IMR-90 (cell line): ENCODE measurements at regions not wholly inside any gene's neighbourhood (a gene's known extent, or its start where the extent isn't known, plus 50 kb on each side); places are given as distances from the start of the nearest gene placed in this dataset.

Experiments
- ATAC-seq: fragments of 200-7000 bp; cut with Tn5 transposase; 2 replicates; pipeline ENCODE4 v1.9.1; 2020; ENCODE audit warnings: low read depth, mild to moderate bottlenecking, moderate library complexity
- BruUV-seq: library from RNA; stranded (reverse); fragments of 400-500 nt; replicated peaks from 2 replicates; lab custom pipeline; 2021; lab: Mats Ljungman, UMichigan
- CTCF ChIA-PET: fragments of 300-600 bp; formaldehyde crosslinking; extraction: SDS; loops from one replicate; lab custom pipeline; 2021; ENCODE audit warnings: antibody characterized with exemption; lab: Yijun Ruan, JAX
- POLR2A ChIA-PET: fragments of 300-600 bp; sonication (Branson Sonifier 250); formaldehyde crosslinking; loops from one replicate; lab custom pipeline; 2022; ENCODE audit warnings: antibody characterized with exemption; ENCODE audit not compliant: unreplicated experiment; lab: Charles Lee
- DNase-seq: peaks from one replicate; pipeline ENCODE4 v3.0.0; 2013
- H2AFZ ChIP-seq: replicated peaks from 2 replicates; pipeline ENCODE3; 2013; ENCODE audit warnings: low read length, mild to moderate bottlenecking; ENCODE audit not compliant: poor library complexity
- H2AK5ac ChIP-seq: 2 replicates; pipeline ENCODE4 v1.6.1; 2013; ENCODE audit warnings: low read depth, low read length, inconsistent platforms
- H2AK9ac ChIP-seq: replicated peaks from 2 replicates; pipeline ENCODE3; 2013; ENCODE audit warnings: mild to moderate bottlenecking, low read depth, low read length, moderate library complexity; ENCODE audit not compliant: poor library complexity
- H2BK120ac ChIP-seq: 2 replicates; pipeline ENCODE4 v1.6.1; 2013; ENCODE audit warnings: low read depth, low read length, inconsistent platforms
- H2BK15ac ChIP-seq: 3 replicates; pipeline ENCODE4 v1.6.1; 2013; ENCODE audit warnings: low read depth, low read length, inconsistent platforms
- H2BK20ac ChIP-seq: 2 replicates; pipeline ENCODE4 v1.6.1; 2013; ENCODE audit warnings: low read depth, mild to moderate bottlenecking, inconsistent platforms, low read length, moderate library complexity
- H2BK5ac ChIP-seq: 2 replicates; pipeline ENCODE4 v1.6.1; 2013; ENCODE audit warnings: mild to moderate bottlenecking, low read depth, low read length, inconsistent platforms; ENCODE audit not compliant: poor library complexity, severe bottlenecking
- H3K14ac ChIP-seq: replicated peaks from 2 replicates; pipeline ENCODE4 v1.6.1; 2013; ENCODE audit warnings: low read depth, low read length, inconsistent platforms
- H3K18ac ChIP-seq: 2 replicates; pipeline ENCODE4 v1.6.1; 2013; ENCODE audit warnings: low read depth, low read length, control low read depth
- H3K23ac ChIP-seq: 2 replicates; pipeline ENCODE4 v1.6.1; 2013; ENCODE audit warnings: low read depth, low read length, inconsistent platforms
- H3K27ac ChIP-seq: 2 replicates; pipeline ENCODE4 v1.5.1; 2013; ENCODE audit warnings: mild to moderate bottlenecking, control low read depth, low read length; ENCODE audit not compliant: insufficient read depth
- H3K27me3 ChIP-seq: 2 replicates; pipeline ENCODE4 v1.6.1; 2013; ENCODE audit warnings: low read length; ENCODE audit not compliant: control insufficient read depth, insufficient read depth
- H3K36me3 ChIP-seq: 2 replicates; pipeline ENCODE4 v1.6.1; 2013; ENCODE audit warnings: low read length, mixed read lengths; ENCODE audit not compliant: control insufficient read depth, insufficient read depth
- H3K4ac ChIP-seq: 2 replicates; pipeline ENCODE4 v1.6.1; 2013; ENCODE audit warnings: low read depth, low read length, inconsistent platforms
- H3K4me1 ChIP-seq: 2 replicates; pipeline ENCODE4 v1.6.1; 2013; ENCODE audit warnings: low read length, mixed read lengths; ENCODE audit not compliant: control insufficient read depth, insufficient read depth
- H3K4me2 ChIP-seq: 2 replicates; pipeline ENCODE4 v1.6.1; 2013; ENCODE audit warnings: low read depth, mild to moderate bottlenecking, control low read depth, low read length, moderate library complexity
- H3K4me3 ChIP-seq: 2 replicates; pipeline ENCODE4 v1.5.1; 2013; ENCODE audit warnings: low read depth, mild to moderate bottlenecking, control low read depth, low read length, moderate library complexity; ENCODE audit not compliant: insufficient read depth
- H3K56ac ChIP-seq: 2 replicates; pipeline ENCODE4 v1.6.1; 2013; ENCODE audit warnings: low read length, inconsistent platforms; ENCODE audit not compliant: insufficient read depth; ENCODE audit errors: extremely low read depth
- H3K79me1 ChIP-seq, 2 experiments: 2 replicates each; pipeline ENCODE4 v1.6.1; 2013; ENCODE audit warnings: low read length in 2 of 2, inconsistent platforms in 1 of 2, low read depth in 1 of 2
- H3K9ac ChIP-seq: 2 replicates; pipeline ENCODE4 v1.6.1; 2013; ENCODE audit warnings: low read depth, low read length, control low read depth
- H3K9me1 ChIP-seq: 2 replicates; pipeline ENCODE4 v1.6.1; 2013; ENCODE audit warnings: low read length, inconsistent platforms; ENCODE audit not compliant: insufficient read depth
- H3K9me3 ChIP-seq: 2 replicates; pipeline ENCODE4 v1.6.1; 2013; ENCODE audit warnings: low read length; ENCODE audit not compliant: control insufficient read depth, insufficient read depth
- H4K20me1 ChIP-seq: 2 replicates; pipeline ENCODE4 v1.6.1; 2013; ENCODE audit warnings: low read length, inconsistent platforms; ENCODE audit not compliant: insufficient read depth
- H4K5ac ChIP-seq: 2 replicates; pipeline ENCODE4 v1.6.1; 2013; ENCODE audit warnings: mild to moderate bottlenecking, low read depth, low read length, control low read depth
- H4K8ac ChIP-seq, 2 experiments: 2 replicates each; pipeline ENCODE4 v1.6.1; 2013; ENCODE audit warnings: low read depth in 2 of 2, low read length in 2 of 2, control low read depth in 1 of 2, inconsistent platforms in 1 of 2
- H4K91ac ChIP-seq: 2 replicates; pipeline ENCODE4 v1.6.1; 2013; ENCODE audit warnings: low read depth, low read length, inconsistent platforms; ENCODE audit not compliant: insufficient read depth
- MXI1 ChIP-seq: IDR thresholded peaks from 2 replicates; pipeline ENCODE4 v1.6.1; 2012; ENCODE audit warnings: low read depth, mild to moderate bottlenecking, low read length, moderate library complexity, borderline replicate concordance
- RFX5 ChIP-seq: IDR thresholded peaks from 2 replicates; pipeline ENCODE4 v1.8.0; 2012; ENCODE audit warnings: low read depth, mild to moderate bottlenecking, low read length, moderate library complexity
- USF2 ChIP-seq: fragments of 150-350 bp; IDR thresholded peaks from 2 replicates; pipeline ENCODE4 v1.6.1; 2017; ENCODE audit warnings: mild to moderate bottlenecking, antibody characterized with exemption, low read length, low read depth
- WGBS, 2 experiments: methylation state at CpG; one replicate each; pipeline versions ENCODE4 v1.1.5 to v1.1.7; 2013; ENCODE audit warnings: missing lambda C conversion rate in 2 of 2; ENCODE audit not compliant: insufficient read length in 1 of 2; ENCODE audit errors: extremely low coverage in 2 of 2; 5-methylcytosine and 5-hydroxymethylcytosine counted together
- dilution Hi-C: fragments of 300-500 bp; cut with HindIII; formaldehyde crosslinking; loops from one replicate; pipeline ENCODE4 v1.14.3; 2018; ENCODE audit warnings: low sequenced_read_pairs; ENCODE audit not compliant: unreplicated experiment
- in situ Hi-C: fragments of 300-500 bp; cut with MboI; formaldehyde crosslinking; loops from 3 replicates; pipeline ENCODE4 v1.14.3; 2019; ENCODE audit warnings: low sequenced_read_pairs, inconsistent platforms, mixed read lengths
- intact Hi-C: fragments of 100-400 bp; cut with micrococcal nuclease; formaldehyde crosslinking; loops from 2 replicates; pipeline ENCODE4 v1.10.0; 2022

GRCh38 chr2:121869363-121869762 is 113.9 kb downstream of the TSN start:
- no TSS peak for BruUV-seq
- dilution Hi-C loops: no loop called here
- no peak overlapping the region for H2BK5ac ChIP-seq

More at GRCh38 chr2:121869363-121869762, 113.9 kb downstream of the TSN start:
- in situ Hi-C loops (no loop called here), intact Hi-C loops (no loop called here)
- Histone ChIP-seq H2AK9ac (no peak overlapping the region), H3K27me3 (peaks cover 7% of the 10 kb centered on the region), H3K18ac (no peak overlapping the region), H3K9me1 (no peaks in the 10 kb centered on the region), H3K4me3 (no peak overlapping the region), H3K9ac (no peak overlapping the region), H4K20me1 (no peaks in the 10 kb centered on the region), H3K36me3 (no peaks in the 10 kb centered on the region), H3K4me1 (no peaks in the 10 kb centered on the region; the same call in 1 of the 2 replicates), H3K79me1 (no peaks in the 10 kb centered on the region), H3K4me2 (no peak overlapping the region), H3K27ac (no peak overlapping the region), H2AFZ (no peak overlapping the region), H2AK5ac (no peak overlapping the region), H3K56ac (no peak overlapping the region), H3K4ac (no peak overlapping the region), H2BK20ac (no peak overlapping the region), H4K91ac (no peak overlapping the region), H2BK120ac (no peak overlapping the region), H3K14ac (no peak overlapping the region), H3K23ac (no peak overlapping the region), H4K5ac (no peak overlapping the region), H4K8ac (no peak overlapping the region), H3K9me3 (no peaks in the 10 kb centered on the region), H2BK15ac (no peak overlapping the region)
- WGBS, 2 experiments: 60% methylated on average over 3 of the region's 7 CpGs; no CpG with 5 or more reads in 1 of the 2 experiments
- CTCF ChIA-PET: interaction anchor here (0.7 kb wide), 2 partner anchors 142 to 633 kb away, joined by 5 to 8 read pairs; no protein-coding TSS in a partner anchor
- TF ChIP-seq USF2 (no peak), RFX5 (no peak), MXI1 (no peak)
- DNase-seq: no peak
- POLR2A ChIA-PET: no interaction called here
- no peak for ATAC-seq
